ENCODE measurements at regions not wholly inside any gene's neighbourhood (a gene's known extent, or its start where the extent isn't known, plus 50 kb on each side); places are given as distances from the start of the nearest gene placed in this dataset.

DNA sequence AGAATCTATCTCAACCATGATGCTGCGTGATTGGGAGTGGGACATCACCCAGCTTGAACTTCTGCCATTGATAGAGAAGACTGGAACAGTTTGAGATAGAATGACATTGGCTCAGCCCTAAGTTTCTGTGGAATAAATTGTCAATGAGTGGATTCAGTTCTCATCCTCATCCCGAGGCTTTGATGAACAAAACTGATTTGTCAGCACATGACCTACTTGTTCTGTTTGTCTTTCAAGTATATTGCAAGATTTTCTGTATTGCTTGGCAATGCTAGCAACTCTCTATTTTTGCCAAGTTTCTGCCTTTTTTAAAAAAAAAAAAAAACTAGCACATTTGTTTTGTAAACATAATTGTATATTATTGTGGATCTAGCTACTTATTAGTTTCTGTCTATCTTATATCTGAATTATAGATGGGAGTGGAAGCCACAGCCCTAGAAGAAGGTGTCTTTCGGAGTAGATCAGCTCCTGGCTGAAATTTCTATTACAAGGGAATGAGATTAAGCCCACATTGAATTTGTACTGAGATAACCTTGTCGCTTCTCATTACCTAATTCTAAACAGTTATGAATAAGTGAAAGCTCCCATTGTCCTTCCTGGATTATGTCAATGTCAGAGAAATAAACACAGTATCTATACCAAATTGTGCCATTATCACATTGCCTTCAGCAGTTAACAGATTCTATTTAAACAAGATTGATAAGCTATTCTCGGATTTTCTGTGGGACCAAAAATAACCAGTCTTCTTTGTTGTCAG lies 166.1 kb downstream of the TNFSF13B start:
- FAIRE-seq, result no peak
- DNase-seq (ENCODE audit: low spot score), result no peak

DNA sequence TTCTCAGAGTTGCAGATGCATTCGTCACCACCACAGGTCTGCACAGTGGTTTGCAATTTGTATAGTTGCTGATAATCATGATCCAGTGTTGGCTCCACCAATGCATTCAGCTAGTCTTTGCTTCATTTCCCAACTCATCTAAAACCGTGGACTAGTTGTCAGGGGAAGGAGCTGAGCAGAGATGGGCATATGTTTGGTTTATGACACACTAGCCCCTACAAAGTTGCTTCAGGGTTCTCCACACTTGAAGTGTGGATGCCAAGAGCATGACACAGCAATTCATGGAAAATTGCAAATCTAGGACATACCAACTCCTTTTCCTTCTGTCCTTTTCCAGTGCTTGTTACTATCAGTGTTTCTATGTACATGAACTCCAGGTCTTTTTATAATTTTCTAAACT lies 168.0 kb downstream of the TNFSF13B start:
- no peak for DNase-seq (ENCODE audit: low spot score)
- no peak for FAIRE-seq

DNA sequence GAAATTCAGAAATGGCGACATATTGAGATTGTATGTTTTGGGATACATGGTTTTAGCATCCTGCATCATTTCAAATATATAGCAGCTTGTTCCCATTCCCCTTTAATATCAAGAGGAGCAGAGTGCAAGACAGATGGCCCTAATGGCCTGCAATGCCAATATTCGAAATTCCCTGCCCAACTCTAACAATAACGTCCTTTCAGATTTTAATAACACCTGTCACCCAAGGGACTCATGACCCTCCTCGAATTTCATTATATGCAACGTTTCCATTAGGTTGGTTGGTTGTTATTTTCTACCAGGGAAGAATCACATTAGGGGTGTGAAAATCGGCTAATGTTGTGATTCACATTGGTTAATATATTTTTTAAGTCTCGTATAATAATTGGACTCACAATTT lies 170.0 kb downstream of the TNFSF13B start:
- DNase-seq (ENCODE audit: low spot score) (no peak), FAIRE-seq (no peak)

DNA sequence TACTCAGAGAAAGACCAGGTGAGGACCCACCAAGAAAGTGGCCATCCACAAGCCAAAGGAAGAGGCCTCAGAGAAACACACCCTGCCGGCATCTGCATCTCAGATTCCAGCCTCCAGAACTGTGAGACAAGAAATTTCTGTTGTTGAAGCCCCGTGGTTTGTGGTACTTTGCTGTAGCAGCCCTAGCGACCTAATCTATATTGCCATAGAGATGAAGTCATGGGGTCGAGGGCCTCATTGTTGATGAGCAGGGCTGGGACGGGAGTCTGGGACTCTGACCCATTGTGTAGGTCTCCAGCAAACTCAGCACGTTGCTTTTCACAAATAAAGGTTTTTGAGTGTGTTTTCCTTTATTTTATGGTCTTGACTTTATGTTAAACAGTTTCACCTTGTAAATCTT lies 174.9 kb downstream of the TNFSF13B start:
- FAIRE-seq, result no peak

DNA sequence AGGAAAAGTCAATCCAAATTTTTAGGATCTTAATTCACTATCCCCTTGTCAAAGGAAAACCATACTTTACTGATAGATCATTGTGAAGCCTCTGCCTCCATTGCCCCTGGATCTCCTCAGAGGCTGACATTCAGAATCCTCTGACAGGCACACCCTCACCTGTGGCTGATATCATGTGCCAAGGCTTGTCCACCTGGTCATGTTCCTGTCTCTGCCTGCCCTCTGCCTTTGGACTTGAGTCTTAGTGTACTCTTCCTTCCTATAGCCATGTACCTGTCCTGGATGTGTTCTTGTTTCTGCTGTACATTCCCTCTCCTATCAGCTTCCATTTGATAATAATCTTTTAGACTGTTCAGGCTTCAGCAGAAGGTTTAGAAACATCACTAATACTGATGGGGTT lies 179.4 kb downstream of the TNFSF13B start:
- FAIRE-seq (no peak), DNase-seq (ENCODE audit: low spot score) (no peak)

More for the DNA sequence above, 174.9 kb downstream of the TNFSF13B start:
- DNase-seq (ENCODE audit: low spot score), result no peak

DNA sequence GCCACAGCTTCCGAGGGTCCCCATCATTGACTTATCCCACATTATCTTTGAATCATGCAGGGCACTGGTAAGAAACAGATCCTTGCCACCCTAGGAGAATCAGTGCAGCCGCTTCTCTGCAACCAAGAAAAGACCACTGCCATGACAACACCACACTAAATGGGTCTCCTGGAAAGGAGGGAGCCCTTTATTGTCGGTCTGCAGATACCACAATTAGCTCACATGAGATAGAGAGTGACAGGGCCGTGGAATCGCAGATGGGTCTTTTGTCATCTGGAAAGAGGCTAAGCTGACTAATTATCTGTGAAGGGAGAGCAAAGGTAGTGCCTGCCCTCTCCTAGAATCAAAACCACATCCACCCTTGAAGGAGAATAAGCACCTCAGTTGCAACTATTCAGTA lies 178.3 kb upstream of the MYO16 start:
- no peak for DNase-seq (ENCODE audit: low spot score)
- FAIRE-seq, result no peak

DNA sequence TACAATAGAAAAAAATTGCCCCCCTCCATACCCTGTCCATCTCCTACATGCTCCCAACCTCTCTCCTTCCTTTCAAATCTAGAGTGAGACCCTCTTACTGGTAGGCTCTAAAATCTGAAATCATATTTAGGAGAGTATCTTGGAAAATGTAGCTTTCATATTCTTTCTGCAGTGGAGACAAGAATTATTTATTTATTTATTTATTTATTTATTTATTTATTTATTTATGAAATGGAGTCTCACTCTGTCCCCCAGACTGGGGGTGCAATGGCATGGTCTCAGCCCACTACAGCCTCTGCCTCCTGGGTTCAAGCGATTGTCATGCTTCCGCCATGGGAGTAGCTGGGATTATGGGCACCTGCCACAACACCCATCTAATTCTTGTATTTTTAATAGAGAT lies 174.1 kb upstream of the MYO16 start:
- no peak for DNase-seq (ENCODE audit: low spot score)
- FAIRE-seq, result no peak

DNA sequence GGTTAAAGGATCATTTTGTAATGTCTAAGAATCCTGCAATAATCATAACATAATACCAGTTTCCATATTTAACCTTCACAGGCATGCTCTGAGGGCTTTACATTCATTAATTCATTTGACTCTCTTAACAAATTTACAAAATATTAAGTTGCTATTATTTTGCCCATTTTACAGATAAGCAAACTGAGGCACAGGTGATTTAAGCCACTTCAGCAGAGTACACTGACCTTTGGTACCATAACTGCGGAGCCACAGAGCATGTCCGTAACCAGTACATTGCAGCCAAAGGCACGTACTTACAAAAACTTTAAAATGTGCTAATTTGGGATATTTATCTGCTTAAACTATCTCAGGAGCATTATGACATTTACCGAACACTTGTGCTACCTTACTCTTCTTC lies 169.4 kb upstream of the MYO16 start:
- DNase-seq (ENCODE audit: low spot score) (no peak), FAIRE-seq (no peak)

DNA sequence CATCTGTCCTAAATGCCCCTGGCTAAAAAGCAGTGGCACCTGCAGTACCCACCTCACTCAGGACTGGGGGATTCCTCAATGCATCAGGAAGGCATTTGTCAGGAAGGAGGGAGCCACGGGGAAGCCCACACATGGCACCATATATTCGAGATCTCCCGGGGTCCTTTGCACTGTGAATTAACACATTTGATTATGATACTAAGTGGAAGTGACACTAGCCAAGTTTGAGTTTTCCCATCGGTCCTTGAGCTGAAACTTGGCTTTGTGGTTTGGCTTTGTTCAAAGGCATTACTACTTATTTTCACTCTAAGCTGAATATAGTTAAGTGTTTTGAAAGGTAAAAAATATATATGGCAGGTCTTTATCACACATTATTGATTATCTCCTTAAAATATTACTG lies 168.7 kb upstream of the MYO16 start:
- FAIRE-seq (no peak), DNase-seq (ENCODE audit: low spot score) (no peak)

DNA sequence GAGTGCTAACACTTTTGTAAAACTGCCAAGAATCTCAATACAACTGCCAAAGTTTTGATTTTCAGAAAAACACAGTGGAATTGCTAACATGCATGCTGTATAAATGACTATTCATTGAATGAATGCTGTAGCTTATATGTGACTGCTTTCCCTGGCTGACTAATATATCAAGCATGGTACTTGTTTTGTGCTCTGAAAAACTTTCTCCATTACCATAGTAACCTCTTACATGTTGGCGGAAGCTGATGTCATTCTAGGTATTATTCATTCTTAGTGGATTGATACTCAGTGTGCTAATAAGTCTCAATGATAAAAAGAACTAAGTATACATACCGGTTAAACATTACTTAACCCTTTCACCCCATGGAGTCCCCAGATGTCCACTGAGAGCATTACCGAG lies 166.1 kb upstream of the MYO16 start:
- DNase-seq (ENCODE audit: low spot score) (peak; percentile 45), FAIRE-seq (no peak)

DNA sequence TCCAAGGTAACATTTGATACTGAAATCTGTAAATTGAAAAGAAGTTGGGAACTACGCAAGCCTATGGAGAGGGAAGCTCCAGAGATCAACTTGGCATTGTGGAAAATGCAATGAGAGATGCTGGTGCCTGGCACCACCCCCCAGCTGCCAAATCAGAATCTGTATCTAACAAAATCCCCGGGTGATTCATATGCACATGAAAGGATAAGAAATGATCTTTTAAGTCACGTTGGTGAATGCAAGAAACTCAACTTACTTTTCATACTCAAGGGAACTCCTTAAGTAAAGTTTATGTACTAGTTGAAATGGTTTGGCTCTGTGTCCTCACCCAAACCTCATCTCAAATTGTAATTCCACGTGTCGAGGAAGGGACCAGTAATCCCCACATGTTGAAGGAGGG lies 158.5 kb upstream of the MYO16 start:
- DNase-seq (ENCODE audit: low spot score) (no peak), FAIRE-seq (no peak)

DNA sequence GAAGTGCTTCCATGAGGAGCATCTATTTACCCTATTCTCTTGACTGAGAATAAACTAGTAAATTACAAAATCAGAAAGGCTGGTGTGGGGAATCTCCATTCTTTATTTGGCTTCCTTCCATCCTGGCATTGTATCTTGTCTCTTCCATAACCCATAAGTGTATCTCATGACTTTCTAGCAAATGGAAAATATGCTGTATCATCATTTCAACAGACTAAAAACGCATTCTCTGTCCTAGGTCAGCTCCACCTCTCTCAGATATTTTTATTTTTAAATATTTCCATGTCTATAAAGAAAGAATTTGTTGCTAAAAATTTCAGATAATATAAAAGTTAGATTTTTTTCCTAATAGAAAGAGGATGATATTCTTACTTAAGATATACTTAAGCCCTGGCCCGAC lies 154.2 kb upstream of the MYO16 start:
- DNase-seq (ENCODE audit: low spot score) (no peak), FAIRE-seq (no peak)

DNA sequence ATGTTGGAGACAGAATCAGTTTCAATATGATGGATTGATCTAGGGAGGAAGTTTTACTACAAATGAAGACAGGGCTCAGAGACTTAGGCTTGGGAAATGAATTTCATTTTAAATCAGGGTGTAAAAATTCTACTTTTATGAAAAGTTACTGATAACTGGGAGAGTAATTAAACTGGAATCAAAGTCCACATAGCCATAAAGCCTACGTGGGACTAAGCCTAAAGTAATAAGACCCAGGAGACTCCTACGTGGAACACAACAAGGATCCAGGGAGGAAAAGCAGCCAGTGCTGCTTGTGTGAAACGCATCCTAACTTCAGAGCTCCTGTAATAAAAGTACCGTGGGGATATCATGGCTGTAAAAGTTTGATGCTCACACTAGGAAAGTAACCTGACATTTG lies 152.0 kb upstream of the MYO16 start:
- FAIRE-seq (no peak), DNase-seq (ENCODE audit: low spot score) (no peak)

DNA sequence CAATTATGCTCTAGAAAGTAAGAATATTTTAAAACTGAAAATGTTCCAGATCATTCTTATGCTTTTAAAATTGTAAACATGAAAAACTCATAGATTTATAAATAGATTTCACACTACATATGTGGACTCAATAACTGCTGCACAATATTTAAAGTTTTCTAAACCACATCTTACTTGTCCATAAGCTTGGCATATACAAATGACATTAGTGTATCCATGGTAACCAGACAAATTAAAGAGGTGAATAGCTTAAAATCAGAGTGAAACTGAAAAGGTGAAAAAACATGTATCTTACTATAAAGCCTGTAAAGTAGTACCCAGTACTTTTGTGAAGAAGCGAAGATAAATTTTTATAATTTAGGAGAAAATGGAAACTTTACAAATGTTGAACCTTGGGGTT lies 151.2 kb upstream of the MYO16 start:
- no peak for DNase-seq (ENCODE audit: low spot score)

DNA sequence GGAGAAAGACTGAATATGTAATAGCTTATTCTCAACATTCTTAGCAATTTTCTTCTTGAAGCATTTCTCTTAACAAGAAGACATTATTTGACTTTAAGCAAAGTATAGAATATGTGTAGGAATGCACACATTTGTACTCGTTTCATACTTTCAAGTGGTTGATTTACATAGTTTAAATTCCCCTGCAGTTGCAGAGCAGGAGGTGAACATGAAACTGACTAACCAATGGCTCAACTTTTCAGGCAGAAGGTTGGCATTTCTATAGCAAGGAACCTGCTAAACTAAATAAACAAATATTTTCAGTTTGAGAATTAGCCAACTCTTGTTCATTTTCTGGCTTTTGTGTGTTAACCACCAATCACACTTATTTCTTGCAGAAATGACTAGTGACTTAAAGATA lies 145.4 kb upstream of the MYO16 start:
- no peak for FAIRE-seq
- no peak for DNase-seq (ENCODE audit: low spot score)

More for the DNA sequence above, 151.2 kb upstream of the MYO16 start:
- no peak for FAIRE-seq

DNA sequence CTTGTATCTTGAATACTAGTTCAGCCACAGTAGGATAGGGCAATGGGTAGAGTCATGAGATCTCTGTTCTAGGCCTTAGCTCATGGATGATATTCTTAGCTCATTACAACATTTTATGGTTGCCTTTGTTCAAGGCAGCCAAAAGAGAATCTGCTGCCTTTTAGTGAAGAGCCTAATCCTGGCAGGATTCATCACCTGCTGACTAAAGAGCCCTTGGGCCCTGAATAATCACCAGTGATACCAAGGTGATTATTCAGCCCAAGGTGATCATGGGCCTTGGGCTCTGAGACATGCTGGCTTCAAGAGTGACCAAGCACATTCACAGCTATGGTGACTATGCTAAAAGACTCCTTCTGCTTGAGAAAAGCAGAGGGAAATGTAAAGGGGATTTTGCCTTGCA lies 143.3 kb upstream of the MYO16 start:
- DNase-seq (ENCODE audit: low spot score) (no peak), FAIRE-seq (no peak)

DNA sequence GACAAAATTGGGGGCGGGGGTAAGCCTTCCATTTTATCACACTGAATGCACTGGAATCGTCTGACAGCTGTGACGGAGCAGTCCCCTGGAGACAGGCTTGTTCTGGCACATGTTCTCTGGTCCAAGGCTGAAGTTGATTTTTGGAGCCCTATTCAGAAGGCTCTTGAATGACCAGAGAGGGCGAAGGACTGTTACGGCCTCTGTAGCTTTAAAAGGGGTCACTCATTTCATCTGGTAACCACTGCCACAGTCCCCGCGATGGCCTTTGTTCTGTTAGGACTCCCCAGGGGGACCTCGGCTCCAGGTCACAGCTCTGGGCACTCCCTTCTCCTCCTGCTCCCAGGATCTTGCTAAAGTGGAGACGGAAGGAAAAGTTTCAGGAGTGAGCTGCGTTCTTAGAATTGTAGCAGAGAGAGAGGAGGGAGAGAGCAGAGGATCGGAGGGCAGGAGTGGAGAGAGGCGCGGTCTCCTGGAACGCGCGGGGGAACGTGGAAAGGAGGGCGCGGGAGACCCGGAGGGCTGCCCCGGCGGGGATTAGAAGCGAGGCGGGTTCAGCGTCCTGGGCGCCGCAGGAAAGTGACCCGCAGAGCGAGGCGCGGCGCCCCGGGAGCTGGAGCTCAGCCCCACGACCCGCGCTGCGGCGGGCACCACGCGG lies 134.3 kb upstream of the MYO16 start:
- FAIRE-seq (no peak), DNase-seq (ENCODE audit: low spot score) (peak; percentile 6)

DNA sequence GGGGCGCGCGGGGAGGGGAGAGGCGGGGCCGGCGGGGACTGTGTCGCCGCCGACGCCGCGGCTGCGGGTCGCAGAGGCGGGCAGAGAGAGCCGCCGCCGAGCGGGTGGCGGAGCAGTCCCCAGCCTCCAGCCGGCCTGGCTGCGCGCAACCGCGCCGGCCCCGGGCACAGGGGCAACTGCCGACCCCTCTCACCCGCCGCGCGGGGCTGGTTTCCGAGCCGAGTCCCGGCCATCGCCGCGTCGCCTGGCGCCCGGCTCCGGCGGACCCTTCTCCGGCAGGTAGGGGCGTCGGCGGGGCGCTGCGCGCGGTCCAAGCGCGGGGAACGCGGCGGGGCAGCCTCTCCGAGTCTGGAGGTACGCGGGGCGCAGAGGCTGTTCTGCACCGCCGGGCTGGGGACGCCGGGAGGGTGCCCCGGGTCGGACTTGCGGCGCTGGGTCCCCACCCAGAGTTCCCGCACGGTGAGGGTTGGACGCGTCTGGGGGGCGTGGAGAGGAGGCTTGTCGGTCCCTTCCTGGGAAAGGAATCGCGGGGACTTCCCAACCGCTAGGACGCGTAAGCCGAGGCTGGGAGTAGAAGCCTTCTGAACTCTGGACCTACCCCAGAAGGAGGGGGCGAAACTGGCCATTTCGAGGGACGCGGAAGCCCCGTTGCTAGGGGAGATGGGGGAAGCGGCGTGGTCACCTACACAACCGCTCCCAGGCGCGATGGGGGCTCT lies 133.6 kb upstream of the MYO16 start:
- peak; percentile 4 for DNase-seq (ENCODE audit: low spot score)
- FAIRE-seq, result no peak

DNA sequence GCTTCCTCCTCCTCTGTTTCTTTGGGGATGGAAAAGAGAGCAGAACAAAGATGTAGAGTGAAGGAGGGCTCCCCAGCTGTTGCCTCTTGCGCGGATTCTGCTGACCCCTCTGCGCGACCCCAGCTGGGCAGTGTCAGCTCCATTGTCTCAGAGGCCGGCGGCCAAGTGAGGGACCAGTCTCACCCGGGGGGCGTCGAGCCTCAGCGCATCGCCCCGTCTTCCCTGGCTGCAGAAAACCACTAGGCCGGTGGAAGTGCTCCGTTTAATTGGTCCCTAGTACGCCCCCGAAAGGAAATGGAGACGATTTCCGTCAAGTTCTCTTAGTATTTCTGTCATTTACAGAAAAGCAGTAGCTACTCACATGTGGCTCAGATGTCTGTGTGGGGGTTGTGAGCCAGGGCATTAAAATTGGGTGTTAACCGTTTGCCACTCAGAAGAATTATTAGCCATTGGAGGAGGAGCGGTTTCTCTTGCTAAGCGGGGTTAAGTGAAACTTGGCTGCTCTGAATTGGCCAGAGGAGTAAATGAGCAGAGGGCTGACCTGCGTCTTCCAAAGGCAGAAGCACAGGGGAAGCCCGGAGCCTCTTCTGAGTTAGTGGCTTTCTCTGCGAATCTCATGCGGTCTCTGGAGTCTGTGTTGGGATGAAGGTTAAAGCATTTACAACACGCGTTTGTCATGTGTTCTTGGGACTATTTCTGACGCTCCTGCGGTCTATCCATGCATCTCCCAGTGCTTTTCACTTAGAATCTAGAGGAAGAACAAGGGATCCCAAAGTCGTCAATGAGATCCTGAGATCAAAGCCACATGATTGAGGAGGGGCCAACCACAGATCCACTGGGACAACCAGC lies 132.8 kb upstream of the MYO16 start:
- DNase-seq (ENCODE audit: low spot score), result no peak
- no peak for FAIRE-seq

DNA sequence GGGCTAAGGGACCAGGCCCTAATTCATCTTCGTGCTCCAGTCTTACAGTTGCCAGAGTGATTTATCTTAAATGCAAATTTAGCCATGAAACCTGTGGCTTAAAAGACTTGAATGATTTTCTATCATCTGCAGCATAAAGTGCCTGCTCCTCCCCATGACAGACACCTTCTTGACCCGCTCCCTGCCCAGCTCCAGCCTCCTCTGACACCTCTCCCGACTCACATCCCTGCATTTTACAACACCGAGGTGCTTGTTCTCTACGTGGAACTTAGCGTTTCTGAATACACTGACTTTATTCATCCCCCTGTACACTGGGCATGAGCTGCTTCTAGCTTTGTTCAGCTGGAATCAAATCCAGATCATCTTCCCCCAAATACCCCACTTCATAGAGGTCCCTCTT lies 128.7 kb upstream of the MYO16 start:
- FAIRE-seq (no peak), DNase-seq (ENCODE audit: low spot score) (no peak)

DNA sequence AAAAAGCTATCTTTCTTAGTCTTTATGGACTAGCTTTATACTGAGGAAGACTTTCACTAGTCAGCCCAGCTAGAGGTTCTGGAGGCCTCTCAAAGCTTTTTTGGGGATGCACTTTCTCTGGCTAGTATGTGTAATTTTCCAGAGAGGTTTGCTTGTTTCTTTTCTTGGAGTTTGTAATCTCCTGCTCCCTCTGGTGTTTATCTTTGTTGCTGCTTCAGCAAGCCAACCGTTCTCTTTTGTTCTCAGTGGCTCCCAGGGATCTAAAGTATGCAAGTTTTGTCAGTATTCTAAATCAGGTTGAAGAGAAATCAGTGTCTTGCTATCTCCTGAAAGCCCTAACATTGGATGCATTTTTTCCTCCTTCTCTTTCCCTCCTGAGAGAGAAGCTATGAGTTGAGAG lies 121.1 kb upstream of the MYO16 start:
- DNase-seq (ENCODE audit: low spot score) (peak; percentile 18), FAIRE-seq (no peak)

DNA sequence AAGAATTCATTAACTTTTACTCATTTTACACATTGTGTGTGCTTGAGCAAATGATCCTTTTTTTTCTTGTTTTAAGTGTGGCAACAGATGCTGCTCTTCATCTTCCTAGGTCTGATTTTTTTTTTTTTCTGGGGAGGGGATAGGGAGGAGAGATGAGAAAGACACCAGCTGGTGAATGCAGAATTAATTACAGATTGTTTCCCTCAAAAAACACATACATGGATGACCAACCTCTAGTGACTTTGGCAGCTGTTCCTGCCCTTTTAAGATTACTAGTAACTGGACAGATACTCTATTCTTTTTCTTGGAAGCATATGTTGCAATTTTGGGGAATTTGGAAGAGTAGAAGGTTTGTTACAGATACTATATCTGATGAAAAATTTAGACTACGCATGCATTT lies 103.6 kb upstream of the MYO16 start:
- FAIRE-seq, result no peak
- no peak for DNase-seq (ENCODE audit: low spot score)
